Activated T-cell treated with anti-CD3 and anti-CD28 coated beads, Interleukin-2, amount 50 U/mL, for 4 hours (primary cell): ENCODE measurements at regions not wholly inside any gene's neighbourhood (a gene's known extent, or its start where the extent isn't known, plus 50 kb on each side); places are given as distances from the start of the nearest gene placed in this dataset.

ENCODE experiments used
- ATAC-seq, 2 donors: fragments of 200-7000 bp; cut with Tn5 transposase; one replicate each; pipeline ENCODE4 v1.10.0; 2021
- DNase-seq: peaks from one replicate; pipeline ENCODE4 v3.0.0-alpha.2; 2020
- H3K27me3 Mint-ChIP-seq: one replicate; pipeline ENCODE4 v1.8.0; 2021; ENCODE audit warnings: low read depth, mixed read lengths
- H3K36me3 Mint-ChIP-seq: one replicate; pipeline ENCODE4 v1.8.0; 2022; ENCODE audit warnings: mixed read lengths; ENCODE audit not compliant: insufficient read depth
- H3K4me1 Mint-ChIP-seq: one replicate; pipeline ENCODE4 v1.8.0; 2021; ENCODE audit warnings: low read depth, mixed read lengths
- H3K4me3 Mint-ChIP-seq: one replicate; pipeline ENCODE4 v1.8.0; 2021; ENCODE audit warnings: mild to moderate bottlenecking, moderate library complexity, mixed read lengths
- H3K9me3 Mint-ChIP-seq: one replicate; pipeline ENCODE4 v1.8.0; 2021; ENCODE audit warnings: mixed read lengths

GRCh38 chr3:13163848-13164382 lies 90.7 kb upstream of the IQSEC1 start:
- Mint-ChIP-seq H3K9me3 (no peaks in the 10 kb centered on the region), H3K36me3 (no peaks in the 10 kb centered on the region), H3K4me1 (no peaks in the 10 kb centered on the region), H3K27me3 (peaks cover 2% of the 10 kb centered on the region), H3K4me3 (no peak overlapping the region)
- DNase-seq (no peak), ATAC-seq (no peak)

GRCh38 chr3:13162549-13163320 lies 89.5 kb upstream of the IQSEC1 start:
- Mint-ChIP-seq H3K9me3 (no peaks in the 10 kb centered on the region), H3K27me3 (peaks cover 2% of the 10 kb centered on the region), H3K4me1 (no peaks in the 10 kb centered on the region), H3K36me3 (no peaks in the 10 kb centered on the region), H3K4me3 (no peak overlapping the region)
- DNase-seq (no peak), ATAC-seq (no peak)

GRCh38 chr3:13161771-13162535 lies 88.7 kb upstream of the IQSEC1 start:
- Mint-ChIP-seq H3K36me3 (no peaks in the 10 kb centered on the region), H3K9me3 (no peaks in the 10 kb centered on the region), H3K27me3 (peaks cover 1% of the 10 kb centered on the region), H3K4me1 (no peaks in the 10 kb centered on the region), H3K4me3 (no peak overlapping the region)
- ATAC-seq (no peak), DNase-seq (no peak)

- H3K4me3 Mint-ChIP-seq: no peak overlapping the region
Observed at GRCh38 chr3:13161021-13161759, 88.0 kb upstream of the IQSEC1 start.

GRCh38 chr3:13160619-13161018 lies 87.4 kb upstream of the IQSEC1 start:
- H3K27me3 Mint-ChIP-seq: no peaks in the 10 kb centered on the region
- peaks cover 7% of the 10 kb centered on the region for H3K9me3 Mint-ChIP-seq
- H3K36me3 Mint-ChIP-seq: no peaks in the 10 kb centered on the region
- H3K4me3 Mint-ChIP-seq: no peak overlapping the region
- ATAC-seq (no peak), DNase-seq (no peak)
- H3K4me1 Mint-ChIP-seq: no peaks in the 10 kb centered on the region

More at GRCh38 chr3:13161021-13161759, 88.0 kb upstream of the IQSEC1 start:
- H3K9me3 Mint-ChIP-seq: peaks cover 6% of the 10 kb centered on the region
- ATAC-seq (no peak), DNase-seq (no peak)
- H3K4me1 Mint-ChIP-seq: no peaks in the 10 kb centered on the region
- H3K27me3 Mint-ChIP-seq: no peaks in the 10 kb centered on the region
- no peaks in the 10 kb centered on the region for H3K36me3 Mint-ChIP-seq

- Mint-ChIP-seq H3K27me3 (no peaks in the 10 kb centered on the region), H3K9me3 (peaks cover 12% of the 10 kb centered on the region), H3K4me1 (no peaks in the 10 kb centered on the region), H3K4me3 (no peak overlapping the region), H3K36me3 (no peaks in the 10 kb centered on the region)
- ATAC-seq: no peak
- no peak for DNase-seq
Observed at GRCh38 chr3:13159890-13160289, 86.7 kb upstream of the IQSEC1 start.

- DNase-seq: no peak
- Mint-ChIP-seq H3K4me3 (no peak overlapping the region), H3K27me3 (no peaks in the 10 kb centered on the region), H3K9me3 (peaks cover 16% of the 10 kb centered on the region), H3K36me3 (no peaks in the 10 kb centered on the region), H3K4me1 (no peaks in the 10 kb centered on the region)
- ATAC-seq: no peak
Observed at GRCh38 chr3:13158871-13159270, 85.6 kb upstream of the IQSEC1 start.

- no peak for DNase-seq
- Mint-ChIP-seq H3K27me3 (no peaks in the 10 kb centered on the region), H3K4me1 (no peaks in the 10 kb centered on the region), H3K9me3 (peaks cover 16% of the 10 kb centered on the region), H3K36me3 (no peaks in the 10 kb centered on the region), H3K4me3 (no peak overlapping the region)
- ATAC-seq: no peak
Observed at GRCh38 chr3:13158408-13158807, 85.2 kb upstream of the IQSEC1 start.

GRCh38 chr3:13157986-13158385 lies 84.8 kb upstream of the IQSEC1 start:
- Mint-ChIP-seq H3K4me1 (no peaks in the 10 kb centered on the region), H3K36me3 (no peaks in the 10 kb centered on the region), H3K9me3 (peaks cover 16% of the 10 kb centered on the region), H3K4me3 (no peak overlapping the region), H3K27me3 (no peaks in the 10 kb centered on the region)
- DNase-seq (no peak), ATAC-seq (no peak)

GRCh38 chr3:13152826-13153710 lies 79.8 kb upstream of the IQSEC1 start:
- Mint-ChIP-seq H3K4me1 (peaks cover 10% of the 10 kb centered on the region), H3K27me3 (no peaks in the 10 kb centered on the region), H3K36me3 (no peaks in the 10 kb centered on the region)

GRCh38 chr3:13150624-13151023 lies 77.4 kb upstream of the IQSEC1 start:
- Mint-ChIP-seq H3K4me1 (peaks cover 10% of the 10 kb centered on the region), H3K36me3 (no peaks in the 10 kb centered on the region), H3K9me3 (peaks cover 9% of the 10 kb centered on the region), H3K4me3 (no peak overlapping the region), H3K27me3 (no peaks in the 10 kb centered on the region)
- no peak for ATAC-seq
- DNase-seq: no peak

More at GRCh38 chr3:13152826-13153710, 79.8 kb upstream of the IQSEC1 start:
- ATAC-seq (no peak), DNase-seq (no peak)
- no peak overlapping the region for H3K4me3 Mint-ChIP-seq
- H3K9me3 Mint-ChIP-seq: peaks cover 16% of the 10 kb centered on the region

GRCh38 chr3:13149330-13150108 lies 76.3 kb upstream of the IQSEC1 start:
- no peaks in the 10 kb centered on the region for H3K27me3 Mint-ChIP-seq
- peaks cover under 1% of the 10 kb centered on the region for H3K9me3 Mint-ChIP-seq
- peak in 1 of 2 donors; percentile 52 for ATAC-seq
- no peak for DNase-seq
- H3K36me3 Mint-ChIP-seq: no peaks in the 10 kb centered on the region
- H3K4me1 Mint-ChIP-seq: peaks cover 10% of the 10 kb centered on the region
- H3K4me3 Mint-ChIP-seq: peak overlapping the region; percentile 23
